ENCODE measurements at regions not wholly inside any gene's neighbourhood (a gene's known extent, or its start where the extent isn't known, plus 50 kb on each side); places are given as distances from the start of the nearest gene placed in this dataset.

- TF ChIP-seq, protein P1, sequence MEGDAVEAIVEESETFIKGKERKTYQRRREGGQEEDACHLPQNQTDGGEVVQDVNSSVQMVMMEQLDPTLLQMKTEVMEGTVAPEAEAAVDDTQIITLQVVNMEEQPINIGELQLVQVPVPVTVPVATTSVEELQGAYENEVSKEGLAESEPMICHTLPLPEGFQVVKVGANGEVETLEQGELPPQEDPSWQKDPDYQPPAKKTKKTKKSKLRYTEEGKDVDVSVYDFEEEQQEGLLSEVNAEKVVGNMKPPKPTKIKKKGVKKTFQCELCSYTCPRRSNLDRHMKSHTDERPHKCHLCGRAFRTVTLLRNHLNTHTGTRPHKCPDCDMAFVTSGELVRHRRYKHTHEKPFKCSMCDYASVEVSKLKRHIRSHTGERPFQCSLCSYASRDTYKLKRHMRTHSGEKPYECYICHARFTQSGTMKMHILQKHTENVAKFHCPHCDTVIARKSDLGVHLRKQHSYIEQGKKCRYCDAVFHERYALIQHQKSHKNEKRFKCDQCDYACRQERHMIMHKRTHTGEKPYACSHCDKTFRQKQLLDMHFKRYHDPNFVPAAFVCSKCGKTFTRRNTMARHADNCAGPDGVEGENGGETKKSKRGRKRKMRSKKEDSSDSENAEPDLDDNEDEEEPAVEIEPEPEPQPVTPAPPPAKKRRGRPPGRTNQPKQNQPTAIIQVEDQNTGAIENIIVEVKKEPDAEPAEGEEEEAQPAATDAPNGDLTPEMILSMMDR (conservative IDR thresholded peaks at IDR 0.05 in 1 of 2, IDR thresholded peaks at IDR 0.05 in 1 of 2; ENCODE audit: extremely low read depth in 1 of 2, insufficient read depth in 1 of 2, low read depth in 1 of 2, low read length in 2 of 2), result no peak
- no peak for TF ChIP-seq EZH2 (IDR thresholded peaks at IDR 0.05; ENCODE audit: borderline replicate concordance, low read length)
These were observed 61.7 kb upstream of the TP63 start for GRCh38 chr3:189569473-189569872.

All from mammary epithelial cell (primary cell).